ENCODE measurements at regions not wholly inside any gene's neighbourhood (a gene's known extent, or its start where the extent isn't known, plus 50 kb on each side); places are given as distances from the start of the nearest gene placed in this dataset.

DNA sequence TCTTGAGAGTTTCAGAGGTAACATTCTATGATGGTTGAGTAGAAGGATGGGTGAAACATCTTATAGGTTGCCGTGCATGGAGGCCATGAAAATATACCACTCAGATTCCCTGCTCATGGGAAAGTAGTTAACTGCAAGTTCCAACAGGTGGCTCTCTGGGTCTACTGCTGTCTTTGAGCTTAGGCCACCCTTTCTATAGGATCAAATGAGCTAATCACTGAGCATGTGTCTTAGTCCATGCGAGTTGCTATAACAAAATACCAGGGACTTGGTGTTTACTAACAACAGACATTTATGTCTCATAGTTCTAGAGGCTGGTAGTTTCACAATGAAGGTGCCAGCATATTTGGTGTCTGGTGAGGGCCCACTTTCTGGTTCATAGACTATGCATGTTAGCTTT, 144.8 kb upstream of the UNC5C start:
- TF ChIP-seq, protein P1, sequence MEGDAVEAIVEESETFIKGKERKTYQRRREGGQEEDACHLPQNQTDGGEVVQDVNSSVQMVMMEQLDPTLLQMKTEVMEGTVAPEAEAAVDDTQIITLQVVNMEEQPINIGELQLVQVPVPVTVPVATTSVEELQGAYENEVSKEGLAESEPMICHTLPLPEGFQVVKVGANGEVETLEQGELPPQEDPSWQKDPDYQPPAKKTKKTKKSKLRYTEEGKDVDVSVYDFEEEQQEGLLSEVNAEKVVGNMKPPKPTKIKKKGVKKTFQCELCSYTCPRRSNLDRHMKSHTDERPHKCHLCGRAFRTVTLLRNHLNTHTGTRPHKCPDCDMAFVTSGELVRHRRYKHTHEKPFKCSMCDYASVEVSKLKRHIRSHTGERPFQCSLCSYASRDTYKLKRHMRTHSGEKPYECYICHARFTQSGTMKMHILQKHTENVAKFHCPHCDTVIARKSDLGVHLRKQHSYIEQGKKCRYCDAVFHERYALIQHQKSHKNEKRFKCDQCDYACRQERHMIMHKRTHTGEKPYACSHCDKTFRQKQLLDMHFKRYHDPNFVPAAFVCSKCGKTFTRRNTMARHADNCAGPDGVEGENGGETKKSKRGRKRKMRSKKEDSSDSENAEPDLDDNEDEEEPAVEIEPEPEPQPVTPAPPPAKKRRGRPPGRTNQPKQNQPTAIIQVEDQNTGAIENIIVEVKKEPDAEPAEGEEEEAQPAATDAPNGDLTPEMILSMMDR (IDR thresholded peaks at IDR 0.05; ENCODE audit: low read length) = peak; percentile 27; the same call in 1 of the 2 replicates
- TF ChIP-seq EZH2 (IDR thresholded peaks at IDR 0.05; ENCODE audit: borderline replicate concordance, low read length) = no peak
